ENCODE measurements at regions not wholly inside any gene's neighbourhood (a gene's known extent, or its start where the extent isn't known, plus 50 kb on each side); places are given as distances from the start of the nearest gene placed in this dataset.

DNA sequence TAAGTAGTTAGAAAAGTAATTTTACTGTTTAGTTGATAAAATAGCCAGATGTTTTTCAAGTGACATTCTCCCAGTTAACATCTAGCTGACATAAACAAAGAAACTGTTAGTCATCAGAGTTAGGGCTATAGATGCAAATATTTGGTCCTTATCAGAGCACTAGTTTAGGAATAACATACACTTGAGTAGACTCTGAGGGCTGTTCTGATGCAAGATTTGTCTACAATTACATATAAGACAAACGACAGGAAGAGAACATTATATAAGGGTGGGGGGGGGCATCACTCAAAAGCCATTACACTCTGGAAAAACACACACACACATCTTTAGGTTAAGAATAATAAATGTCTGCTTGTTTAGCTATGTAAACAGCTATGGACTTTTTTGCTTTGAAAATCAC is 554.4 kb upstream of the LRRTM1 start:
- no peak overlapping the region for H3K4me2 ChIP-seq (ENCODE audit: control insufficient read depth, insufficient read depth)
- H3K27me3 ChIP-seq (replicated peaks in 1 of 2; ENCODE audit: control insufficient read depth in 2 of 2, insufficient read depth in 2 of 2, low read length in 1 of 2), result no peaks in the 10 kb centered on the region
- BruUV-seq (replicated peaks), result no TSS peak
- no peaks in the 10 kb centered on the region for H3K79me2 ChIP-seq (ENCODE audit: control insufficient read depth, insufficient read depth, low read length)
- H3K27ac ChIP-seq (ENCODE audit: control insufficient read depth, insufficient read depth), result no peak overlapping the region
- ATAC-seq (no peak), FAIRE-seq (no peak), DNase-seq (ENCODE audit: low read depth, low spot score) (no peak)
- no peaks in the 10 kb centered on the region for H3K4me1 ChIP-seq (ENCODE audit: control insufficient read depth, insufficient read depth, low read length)
- no peaks in the 10 kb centered on the region for H3K36me3 ChIP-seq (ENCODE audit: control insufficient read depth in 2 of 2, insufficient read depth in 2 of 2, low read length in 1 of 2)
- H3K9me3 ChIP-seq (replicated peaks; ENCODE audit: control insufficient read depth, insufficient read depth, low read length), result no peaks in the 10 kb centered on the region
- ChIA-PET CTCF (no interaction called here), POLR2A (no interaction called here), RAD21 (ENCODE audit: unreplicated experiment) (no interaction called here), SMC1A (ENCODE audit: uncharacterized antibody, unreplicated experiment) (interaction anchor here (1.7 kb wide), 1 partner anchor 28 kb away, joined by 4 read pairs; no protein-coding TSS in a partner anchor)
- H2AFZ ChIP-seq (ENCODE audit: control insufficient read depth, low read depth, low read length), result no peak overlapping the region
- intact Hi-C loops (cut with micrococcal nuclease; ENCODE audit: unreplicated experiment) (loop anchor here (10.0 kb wide), 1 partner anchor 534 kb away; no protein-coding TSS in a partner anchor), in situ Hi-C loops (cut with MboI) (no loop called here)
- no peak overlapping the region for H3K9ac ChIP-seq (ENCODE audit: control insufficient read depth, insufficient read depth, low read length)
- WGBS (ENCODE audit: insufficient coverage, insufficient replicate concordance, low lambda C conversion rate, missing lambda C conversion rate), result 0% methylated on average over 1 of the region's 1 CpG
- no peaks in the 10 kb centered on the region for H4K20me1 ChIP-seq (ENCODE audit: control insufficient read depth, insufficient read depth)
- no peak overlapping the region for H3K4me3 ChIP-seq
- TF ChIP-seq CHD2 (IDR thresholded peaks at IDR 0.05; ENCODE audit: borderline replicate concordance, low read depth, low read length), result no peak
- TF ChIP-seq EZH2 (IDR thresholded peaks at IDR 0.05; ENCODE audit: borderline replicate concordance, control insufficient read depth, low read depth, low read length), result no peak
- TF ChIP-seq, protein P1, sequence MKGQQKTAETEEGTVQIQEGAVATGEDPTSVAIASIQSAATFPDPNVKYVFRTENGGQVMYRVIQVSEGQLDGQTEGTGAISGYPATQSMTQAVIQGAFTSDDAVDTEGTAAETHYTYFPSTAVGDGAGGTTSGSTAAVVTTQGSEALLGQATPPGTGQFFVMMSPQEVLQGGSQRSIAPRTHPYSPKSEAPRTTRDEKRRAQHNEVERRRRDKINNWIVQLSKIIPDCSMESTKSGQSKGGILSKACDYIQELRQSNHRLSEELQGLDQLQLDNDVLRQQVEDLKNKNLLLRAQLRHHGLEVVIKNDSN (IDR thresholded peaks at IDR 0.05; ENCODE audit: borderline replicate concordance, extremely low read length, insufficient read depth, low read depth, low read length), result no peak
- no peak for TF ChIP-seq ESRRA (IDR thresholded peaks at IDR 0.05; ENCODE audit: low read length)
- TF ChIP-seq ZNF384 (IDR thresholded peaks at IDR 0.05; ENCODE audit: borderline replicate concordance, low read depth, low read length), result no peak
- TF ChIP-seq, protein P2, sequence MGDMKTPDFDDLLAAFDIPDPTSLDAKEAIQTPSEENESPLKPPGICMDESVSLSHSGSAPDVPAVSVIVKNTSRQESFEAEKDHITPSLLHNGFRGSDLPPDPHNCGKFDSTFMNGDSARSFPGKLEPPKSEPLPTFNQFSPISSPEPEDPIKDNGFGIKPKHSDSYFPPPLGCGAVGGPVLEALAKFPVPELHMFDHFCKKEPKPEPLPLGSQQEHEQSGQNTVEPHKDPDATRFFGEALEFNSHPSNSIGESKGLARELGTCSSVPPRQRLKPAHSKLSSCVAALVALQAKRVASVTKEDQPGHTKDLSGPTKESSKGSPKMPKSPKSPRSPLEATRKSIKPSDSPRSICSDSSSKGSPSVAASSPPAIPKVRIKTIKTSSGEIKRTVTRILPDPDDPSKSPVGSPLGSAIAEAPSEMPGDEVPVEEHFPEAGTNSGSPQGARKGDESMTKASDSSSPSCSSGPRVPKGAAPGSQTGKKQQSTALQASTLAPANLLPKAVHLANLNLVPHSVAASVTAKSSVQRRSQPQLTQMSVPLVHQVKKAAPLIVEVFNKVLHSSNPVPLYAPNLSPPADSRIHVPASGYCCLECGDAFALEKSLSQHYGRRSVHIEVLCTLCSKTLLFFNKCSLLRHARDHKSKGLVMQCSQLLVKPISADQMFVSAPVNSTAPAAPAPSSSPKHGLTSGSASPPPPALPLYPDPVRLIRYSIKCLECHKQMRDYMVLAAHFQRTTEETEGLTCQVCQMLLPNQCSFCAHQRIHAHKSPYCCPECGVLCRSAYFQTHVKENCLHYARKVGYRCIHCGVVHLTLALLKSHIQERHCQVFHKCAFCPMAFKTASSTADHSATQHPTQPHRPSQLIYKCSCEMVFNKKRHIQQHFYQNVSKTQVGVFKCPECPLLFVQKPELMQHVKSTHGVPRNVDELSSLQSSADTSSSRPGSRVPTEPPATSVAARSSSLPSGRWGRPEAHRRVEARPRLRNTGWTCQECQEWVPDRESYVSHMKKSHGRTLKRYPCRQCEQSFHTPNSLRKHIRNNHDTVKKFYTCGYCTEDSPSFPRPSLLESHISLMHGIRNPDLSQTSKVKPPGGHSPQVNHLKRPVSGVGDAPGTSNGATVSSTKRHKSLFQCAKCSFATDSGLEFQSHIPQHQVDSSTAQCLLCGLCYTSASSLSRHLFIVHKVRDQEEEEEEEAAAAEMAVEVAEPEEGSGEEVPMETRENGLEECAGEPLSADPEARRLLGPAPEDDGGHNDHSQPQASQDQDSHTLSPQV (IDR thresholded peaks at IDR 0.05), result no peak
- TF ChIP-seq, protein P3, sequence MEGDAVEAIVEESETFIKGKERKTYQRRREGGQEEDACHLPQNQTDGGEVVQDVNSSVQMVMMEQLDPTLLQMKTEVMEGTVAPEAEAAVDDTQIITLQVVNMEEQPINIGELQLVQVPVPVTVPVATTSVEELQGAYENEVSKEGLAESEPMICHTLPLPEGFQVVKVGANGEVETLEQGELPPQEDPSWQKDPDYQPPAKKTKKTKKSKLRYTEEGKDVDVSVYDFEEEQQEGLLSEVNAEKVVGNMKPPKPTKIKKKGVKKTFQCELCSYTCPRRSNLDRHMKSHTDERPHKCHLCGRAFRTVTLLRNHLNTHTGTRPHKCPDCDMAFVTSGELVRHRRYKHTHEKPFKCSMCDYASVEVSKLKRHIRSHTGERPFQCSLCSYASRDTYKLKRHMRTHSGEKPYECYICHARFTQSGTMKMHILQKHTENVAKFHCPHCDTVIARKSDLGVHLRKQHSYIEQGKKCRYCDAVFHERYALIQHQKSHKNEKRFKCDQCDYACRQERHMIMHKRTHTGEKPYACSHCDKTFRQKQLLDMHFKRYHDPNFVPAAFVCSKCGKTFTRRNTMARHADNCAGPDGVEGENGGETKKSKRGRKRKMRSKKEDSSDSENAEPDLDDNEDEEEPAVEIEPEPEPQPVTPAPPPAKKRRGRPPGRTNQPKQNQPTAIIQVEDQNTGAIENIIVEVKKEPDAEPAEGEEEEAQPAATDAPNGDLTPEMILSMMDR (IDR thresholded peaks at IDR 0.05 in 2 of 3, conservative IDR thresholded peaks at IDR 0.05 in 1 of 3; ENCODE audit: control insufficient read depth in 2 of 3, extremely low read depth in 1 of 3, insufficient read depth in 1 of 3, low read depth in 3 of 3, low read length in 3 of 3), result no peak
- TF ChIP-seq, protein P4, sequence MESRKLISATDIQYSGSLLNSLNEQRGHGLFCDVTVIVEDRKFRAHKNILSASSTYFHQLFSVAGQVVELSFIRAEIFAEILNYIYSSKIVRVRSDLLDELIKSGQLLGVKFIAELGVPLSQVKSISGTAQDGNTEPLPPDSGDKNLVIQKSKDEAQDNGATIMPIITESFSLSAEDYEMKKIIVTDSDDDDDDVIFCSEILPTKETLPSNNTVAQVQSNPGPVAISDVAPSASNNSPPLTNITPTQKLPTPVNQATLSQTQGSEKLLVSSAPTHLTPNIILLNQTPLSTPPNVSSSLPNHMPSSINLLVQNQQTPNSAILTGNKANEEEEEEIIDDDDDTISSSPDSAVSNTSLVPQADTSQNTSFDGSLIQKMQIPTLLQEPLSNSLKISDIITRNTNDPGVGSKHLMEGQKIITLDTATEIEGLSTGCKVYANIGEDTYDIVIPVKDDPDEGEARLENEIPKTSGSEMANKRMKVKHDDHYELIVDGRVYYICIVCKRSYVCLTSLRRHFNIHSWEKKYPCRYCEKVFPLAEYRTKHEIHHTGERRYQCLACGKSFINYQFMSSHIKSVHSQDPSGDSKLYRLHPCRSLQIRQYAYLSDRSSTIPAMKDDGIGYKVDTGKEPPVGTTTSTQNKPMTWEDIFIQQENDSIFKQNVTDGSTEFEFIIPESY (IDR thresholded peaks at IDR 0.05), result no peak
- no peak for TF ChIP-seq JUND (IDR thresholded peaks at IDR 0.05; ENCODE audit: low read depth, low read length)
- TF ChIP-seq, protein P5, sequence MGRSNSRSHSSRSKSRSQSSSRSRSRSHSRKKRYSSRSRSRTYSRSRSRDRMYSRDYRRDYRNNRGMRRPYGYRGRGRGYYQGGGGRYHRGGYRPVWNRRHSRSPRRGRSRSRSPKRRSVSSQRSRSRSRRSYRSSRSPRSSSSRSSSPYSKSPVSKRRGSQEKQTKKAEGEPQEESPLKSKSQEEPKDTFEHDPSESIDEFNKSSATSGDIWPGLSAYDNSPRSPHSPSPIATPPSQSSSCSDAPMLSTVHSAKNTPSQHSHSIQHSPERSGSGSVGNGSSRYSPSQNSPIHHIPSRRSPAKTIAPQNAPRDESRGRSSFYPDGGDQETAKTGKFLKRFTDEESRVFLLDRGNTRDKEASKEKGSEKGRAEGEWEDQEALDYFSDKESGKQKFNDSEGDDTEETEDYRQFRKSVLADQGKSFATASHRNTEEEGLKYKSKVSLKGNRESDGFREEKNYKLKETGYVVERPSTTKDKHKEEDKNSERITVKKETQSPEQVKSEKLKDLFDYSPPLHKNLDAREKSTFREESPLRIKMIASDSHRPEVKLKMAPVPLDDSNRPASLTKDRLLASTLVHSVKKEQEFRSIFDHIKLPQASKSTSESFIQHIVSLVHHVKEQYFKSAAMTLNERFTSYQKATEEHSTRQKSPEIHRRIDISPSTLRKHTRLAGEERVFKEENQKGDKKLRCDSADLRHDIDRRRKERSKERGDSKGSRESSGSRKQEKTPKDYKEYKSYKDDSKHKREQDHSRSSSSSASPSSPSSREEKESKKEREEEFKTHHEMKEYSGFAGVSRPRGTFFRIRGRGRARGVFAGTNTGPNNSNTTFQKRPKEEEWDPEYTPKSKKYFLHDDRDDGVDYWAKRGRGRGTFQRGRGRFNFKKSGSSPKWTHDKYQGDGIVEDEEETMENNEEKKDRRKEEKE (IDR thresholded peaks at IDR 0.05), result no peak
